WTC11 (cell line): ENCODE measurements at regions not wholly inside any gene's neighbourhood (a gene's known extent, or its start where the extent isn't known, plus 50 kb on each side); places are given as distances from the start of the nearest gene placed in this dataset.

ENCODE experiments used
- CREB1 ChIP-seq: sonication (generic); formaldehyde crosslinking; IDR thresholded peaks from 2 replicates; pipeline ENCODE4 v1.8.0; 2023; ENCODE audit warnings: mild to moderate bottlenecking, missing genetic modification reagents
- CTCF ChIP-seq: fragments of 200-600 bp; IDR thresholded peaks from 2 replicates; pipeline ENCODE4 v1.8.0; 2022; ENCODE audit warnings: antibody characterized with exemption
- E2F4 ChIP-seq: sonication (generic); formaldehyde crosslinking; IDR thresholded peaks from 2 replicates; pipeline ENCODE4 v1.8.1; 2022; ENCODE audit warnings: low read depth, mild to moderate bottlenecking, moderate library complexity, missing genetic modification reagents, borderline replicate concordance
- FOXK1 ChIP-seq: sonication (generic); formaldehyde crosslinking; IDR thresholded peaks from 2 replicates; pipeline ENCODE4 v1.8.0; 2022; ENCODE audit warnings: mild to moderate bottlenecking, moderate library complexity, missing genetic modification reagents
- NR1H2 ChIP-seq: sonication (generic); formaldehyde crosslinking; IDR thresholded peaks from 2 replicates; pipeline ENCODE4 v1.9.0; 2021; ENCODE audit warnings: mild to moderate bottlenecking, moderate library complexity, missing genetic modification reagents
- NR3C1 ChIP-seq: sonication (generic); formaldehyde crosslinking; conservative IDR thresholded peaks from 2 replicates; pipeline ENCODE4 v1.8.1; 2023; ENCODE audit warnings: low read depth, mild to moderate bottlenecking, missing genetic modification reagents
- ZBTB43 ChIP-seq: sonication (generic); formaldehyde crosslinking; IDR thresholded peaks from 2 replicates; pipeline ENCODE4 v1.8.1; 2023; ENCODE audit warnings: mild to moderate bottlenecking, missing genetic modification reagents

GRCh38 chr20:40861427-40862008, 167.1 kb upstream of the TOP1 start:
- TF ChIP-seq CREB1 (CRISPR knock-in tag) (no peak), CTCF (no peak), E2F4 (CRISPR knock-in tag) (no peak), NR1H2 (no peak), FOXK1 (CRISPR knock-in tag) (no peak), ZBTB43 (CRISPR knock-in tag) (no peak), NR3C1 (CRISPR knock-in tag) (no peak)
